Hypothalamus (tissue), 51 donors: ENCODE measurements at regions not wholly inside any gene's neighbourhood (a gene's known extent, or its start where the extent isn't known, plus 50 kb on each side); places are given as distances from the start of the nearest gene placed in this dataset.
"Not testable (repeated sequence)": the region's sequence is repeated elsewhere in the genome, so short reads cannot be mapped to it uniquely, and the experiment has no call there.

Experiments
- DNase-seq, 51 donors: peaks; one replicate each; lab custom pipeline; 2025; lab: John Stamatoyannopoulos, UW

GRCh38 chr7:65193334-65194058 lies 180.2 kb upstream of the ZNF92 start:
- DNase-seq: not testable (repeated sequence)

GRCh38 chr7:65177041-65177440 lies 170.6 kb upstream of the ERV3-1 start:
- DNase-seq: not testable (repeated sequence)

- not testable (repeated sequence) for DNase-seq
These were observed 143.6 kb upstream of the ERV3-1 start for GRCh38 chr7:65150105-65150504.

DNA sequence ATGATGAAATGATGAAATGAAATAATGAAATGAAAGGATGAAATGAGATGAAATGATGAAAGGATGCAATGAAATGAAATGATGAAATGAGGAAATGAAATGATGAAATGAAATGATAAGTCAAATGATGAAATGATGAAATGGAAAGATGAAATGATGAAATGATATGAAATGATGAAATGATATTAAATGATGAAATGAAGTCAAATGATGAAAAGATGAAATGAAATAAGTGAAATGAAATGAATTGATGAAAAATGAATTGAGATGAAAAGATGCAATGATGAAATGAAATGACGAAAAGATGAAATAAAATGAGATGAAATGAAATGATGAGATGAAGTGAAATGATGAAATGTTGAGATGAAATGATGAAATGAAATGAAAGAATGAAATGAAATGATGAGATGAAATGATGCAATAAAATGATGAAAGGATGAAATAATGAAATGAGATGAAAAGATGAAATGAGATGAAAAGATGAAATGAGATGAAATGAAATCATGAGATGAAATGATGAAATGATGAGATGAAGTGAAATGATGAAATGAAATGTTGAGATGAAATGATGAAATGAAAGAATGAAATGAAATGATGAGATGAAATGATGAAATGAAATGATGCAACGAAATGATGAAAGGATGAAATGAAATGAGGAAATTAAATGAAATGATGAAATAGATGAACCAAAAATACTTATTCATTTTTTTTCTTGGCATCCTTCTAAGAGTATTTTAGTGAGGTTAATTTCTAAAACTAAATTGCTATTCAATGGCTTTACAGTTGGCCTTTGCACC lies 139.8 kb upstream of the ERV3-1 start:
- DNase-seq: not testable (repeated sequence)

DNA sequence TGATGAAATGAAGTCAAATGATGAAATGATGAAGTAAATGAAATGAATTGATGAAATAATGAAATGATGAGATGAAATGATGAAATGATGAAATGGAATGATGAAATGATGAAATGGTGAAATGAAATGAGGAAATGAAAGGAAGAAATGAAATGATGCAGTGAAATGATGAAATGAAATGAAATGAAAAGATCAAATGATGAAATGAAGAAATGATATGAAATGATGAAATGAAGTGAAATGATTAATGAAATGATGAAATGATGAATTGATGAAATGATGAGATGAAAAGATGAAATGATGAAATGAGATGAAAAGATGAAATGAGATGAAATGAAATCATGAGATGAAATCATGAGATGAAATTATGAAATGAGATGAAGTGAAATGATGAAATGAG lies 139.2 kb upstream of the ERV3-1 start:
- not testable (repeated sequence) for DNase-seq

GRCh38 chr7:65145008-65145407 lies 138.5 kb upstream of the ERV3-1 start:
- DNase-seq: not testable (repeated sequence)

DNA sequence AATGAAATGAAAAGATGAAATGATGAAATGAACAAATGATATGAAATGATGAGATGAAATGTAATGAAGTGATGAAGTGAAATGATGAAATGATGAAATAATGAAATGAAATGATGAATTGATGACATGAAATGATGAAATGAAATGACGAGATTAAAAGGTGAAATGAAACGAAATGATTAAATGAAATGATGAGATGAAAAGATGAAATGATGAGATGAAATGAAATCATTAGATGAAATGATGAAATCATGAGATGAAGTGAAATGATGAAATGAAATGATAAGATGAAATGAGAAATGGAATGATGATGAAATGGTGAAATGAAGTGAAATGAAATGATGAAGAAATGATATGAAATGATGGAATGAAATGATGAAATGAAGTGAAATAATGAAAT lies 138.1 kb upstream of the ERV3-1 start:
- DNase-seq: not testable (repeated sequence)

DNA sequence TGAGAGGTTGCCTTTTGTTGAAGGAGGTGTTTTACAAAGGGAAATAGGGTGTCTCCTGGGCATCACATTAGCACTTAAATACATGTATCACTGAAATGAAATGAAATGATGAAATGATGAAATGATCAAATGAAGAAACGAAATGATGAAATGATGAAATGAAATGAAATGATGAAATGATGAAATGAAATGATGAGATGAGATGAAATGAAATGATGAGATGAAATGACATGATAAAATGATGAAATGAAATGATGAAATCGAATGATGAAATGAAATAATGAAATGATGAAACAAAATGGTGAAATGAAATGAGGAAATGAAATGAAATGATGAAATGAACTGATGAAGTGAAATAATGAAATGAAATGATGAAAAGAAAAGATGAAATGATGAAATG lies 137.6 kb upstream of the ERV3-1 start:
- not testable (repeated sequence) for DNase-seq

GRCh38 chr7:65141894-65142293 lies 135.4 kb upstream of the ERV3-1 start:
- DNase-seq: not testable (repeated sequence)

DNA sequence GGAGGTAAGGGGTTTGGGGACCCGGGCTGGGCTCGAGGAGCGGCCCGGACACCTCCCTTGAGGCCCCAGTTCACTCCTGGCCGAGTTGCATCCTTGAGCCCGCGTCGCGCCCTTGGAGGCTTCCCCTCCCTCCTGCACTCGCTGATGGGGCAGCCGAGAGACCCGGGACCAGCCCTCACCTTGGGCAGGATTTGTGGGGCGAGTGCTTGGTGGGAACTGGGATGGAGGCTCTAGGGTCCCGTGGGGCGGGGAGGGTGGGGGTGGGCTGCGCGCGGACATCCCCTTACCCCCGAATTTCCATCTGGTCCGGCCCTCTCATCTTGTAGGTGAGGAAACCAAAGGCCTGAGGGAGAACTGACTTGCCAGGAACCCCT lies 134.9 kb upstream of the ERV3-1 start:
- DNase-seq: peak in 2 of 51 donors; percentile 1

- DNase-seq: peak in 1 of 51 donors; percentile 19
These were observed 134.3 kb upstream of the ERV3-1 start for GRCh38 chr7:65140543-65141404.

DNA sequence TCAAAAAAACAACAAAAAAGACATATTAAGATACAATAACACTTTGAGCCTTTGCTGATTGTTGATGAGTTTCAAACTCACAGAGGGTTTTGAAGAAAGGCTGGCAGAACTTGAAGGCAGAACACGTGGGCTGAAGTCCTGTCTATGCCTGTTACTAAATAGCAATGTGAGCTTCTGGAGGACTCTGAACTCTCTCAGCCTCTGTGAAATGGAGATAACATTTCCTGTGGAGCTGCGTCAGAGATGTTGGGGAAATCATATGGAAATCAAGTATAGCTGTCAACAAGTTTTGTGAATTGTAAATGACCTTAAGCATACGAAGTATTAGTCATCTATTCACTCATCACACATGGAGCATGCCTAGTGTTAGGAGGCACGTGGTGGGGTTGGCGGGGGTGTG lies 130.4 kb upstream of the ERV3-1 start:
- not testable (repeated sequence) for DNase-seq

- not testable (repeated sequence) for DNase-seq
These were observed 126.6 kb upstream of the ERV3-1 start for GRCh38 chr7:65133087-65133486.

DNA sequence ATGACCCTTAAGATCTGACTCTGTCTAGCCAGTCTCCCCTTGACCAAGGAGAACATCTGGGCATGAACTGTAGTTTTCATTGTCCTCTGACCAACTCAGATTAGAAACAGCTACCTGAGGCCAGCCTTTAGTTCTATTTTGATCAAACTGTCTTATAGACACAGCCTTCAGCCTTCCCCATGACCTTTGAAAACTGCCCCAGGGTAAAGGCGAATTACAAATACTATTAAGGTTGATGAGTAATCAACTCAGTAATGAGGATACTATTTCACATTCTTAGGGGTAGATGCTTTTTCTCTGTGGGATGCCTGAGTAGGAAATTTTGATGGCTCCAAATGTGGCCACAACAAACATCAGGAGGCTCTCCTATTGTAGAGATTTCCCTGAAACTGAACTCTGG lies 125.8 kb upstream of the ERV3-1 start:
- DNase-seq: not testable (repeated sequence)

GRCh38 chr7:65127364-65127763 lies 120.9 kb upstream of the ERV3-1 start:
- not testable (repeated sequence) for DNase-seq

- DNase-seq: not testable (repeated sequence)
These were observed 118.1 kb upstream of the ERV3-1 start for GRCh38 chr7:65124600-65124999.

DNA sequence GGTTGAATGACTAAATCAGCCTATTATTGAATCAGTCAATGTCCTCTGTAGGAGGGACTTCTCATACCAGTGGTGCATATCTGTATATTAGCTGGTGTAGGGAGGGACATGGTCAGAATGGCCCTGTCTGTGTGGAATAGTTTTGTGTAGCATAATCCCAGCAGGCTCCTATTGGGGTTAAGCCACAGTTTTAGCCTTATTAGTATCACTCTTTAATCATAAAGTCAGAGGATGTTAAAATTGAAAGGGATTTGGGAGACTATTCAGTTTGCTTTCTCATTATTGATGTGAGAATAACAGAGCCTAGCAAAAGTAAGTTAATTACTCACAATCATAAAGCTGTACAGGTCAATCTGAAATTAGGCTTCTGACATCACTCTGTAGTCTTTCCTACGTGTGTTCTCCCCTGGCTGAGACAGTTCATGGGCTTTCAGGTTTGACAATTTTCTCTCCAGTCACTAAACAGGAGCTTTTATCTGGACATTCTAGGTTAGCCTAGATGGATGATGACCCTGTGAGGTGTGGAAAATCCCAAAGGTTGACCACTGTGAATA lies 99.2 kb upstream of the ERV3-1 start:
- not testable (repeated sequence) for DNase-seq

GRCh38 chr7:65100499-65100898 lies 94.0 kb upstream of the ERV3-1 start:
- not testable (repeated sequence) for DNase-seq

DNA sequence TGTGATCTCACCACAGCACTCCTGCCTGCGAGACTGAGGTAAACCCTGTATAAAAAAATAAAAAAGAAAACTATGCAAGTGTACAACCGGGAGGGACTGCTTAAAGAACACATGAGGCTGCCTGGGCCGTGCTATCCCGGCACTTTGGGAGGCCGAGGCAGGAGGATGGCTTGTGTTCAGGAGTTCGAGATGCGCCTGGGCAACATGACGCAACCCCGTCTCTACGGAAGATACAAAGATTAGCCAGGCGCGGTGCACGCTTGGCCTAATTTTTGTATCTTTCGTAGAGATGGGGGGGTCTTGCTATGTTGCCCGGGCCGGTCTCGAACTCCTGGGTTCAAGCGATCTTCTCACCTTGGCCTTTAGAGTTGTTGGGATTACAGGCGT lies 75.2 kb upstream of the ERV3-1 start:
- DNase-seq: not testable (repeated sequence)

- peak; percentile 42 to 98 (median 93) for DNase-seq
These were observed 74.5 kb upstream of the ERV3-1 start for GRCh38 chr7:65080799-65081668.
